IMR-90 (cell line): ENCODE measurements at regions not wholly inside any gene's neighbourhood (a gene's known extent, or its start where the extent isn't known, plus 50 kb on each side); places are given as distances from the start of the nearest gene placed in this dataset.

Source experiments
- ATAC-seq: fragments of 200-7000 bp; cut with Tn5 transposase; 2 replicates; pipeline ENCODE4 v1.9.1; 2020; ENCODE audit warnings: low read depth, mild to moderate bottlenecking, moderate library complexity
- BruUV-seq: library from RNA; stranded (reverse); fragments of 400-500 nt; replicated peaks from 2 replicates; lab custom pipeline; 2021; lab: Mats Ljungman, UMichigan
- CTCF ChIA-PET: fragments of 300-600 bp; formaldehyde crosslinking; extraction: SDS; loops from one replicate; lab custom pipeline; 2021; ENCODE audit warnings: antibody characterized with exemption; lab: Yijun Ruan, JAX
- POLR2A ChIA-PET: fragments of 300-600 bp; sonication (Branson Sonifier 250); formaldehyde crosslinking; loops from one replicate; lab custom pipeline; 2022; ENCODE audit warnings: antibody characterized with exemption; ENCODE audit not compliant: unreplicated experiment; lab: Charles Lee
- DNase-seq: peaks from one replicate; pipeline ENCODE4 v3.0.0; 2013
- H2AFZ ChIP-seq: replicated peaks from 2 replicates; pipeline ENCODE3; 2013; ENCODE audit warnings: low read length, mild to moderate bottlenecking; ENCODE audit not compliant: poor library complexity
- H2AK5ac ChIP-seq: 2 replicates; pipeline ENCODE4 v1.6.1; 2013; ENCODE audit warnings: low read depth, low read length, inconsistent platforms
- H2AK9ac ChIP-seq: replicated peaks from 2 replicates; pipeline ENCODE3; 2013; ENCODE audit warnings: mild to moderate bottlenecking, low read depth, low read length, moderate library complexity; ENCODE audit not compliant: poor library complexity
- H2BK120ac ChIP-seq: 2 replicates; pipeline ENCODE4 v1.6.1; 2013; ENCODE audit warnings: low read depth, low read length, inconsistent platforms
- H2BK15ac ChIP-seq: 3 replicates; pipeline ENCODE4 v1.6.1; 2013; ENCODE audit warnings: low read depth, low read length, inconsistent platforms
- H2BK20ac ChIP-seq: 2 replicates; pipeline ENCODE4 v1.6.1; 2013; ENCODE audit warnings: low read depth, mild to moderate bottlenecking, inconsistent platforms, low read length, moderate library complexity
- H2BK5ac ChIP-seq: 2 replicates; pipeline ENCODE4 v1.6.1; 2013; ENCODE audit warnings: mild to moderate bottlenecking, low read depth, low read length, inconsistent platforms; ENCODE audit not compliant: poor library complexity, severe bottlenecking
- H3K14ac ChIP-seq: replicated peaks from 2 replicates; pipeline ENCODE4 v1.6.1; 2013; ENCODE audit warnings: low read depth, low read length, inconsistent platforms
- H3K18ac ChIP-seq: 2 replicates; pipeline ENCODE4 v1.6.1; 2013; ENCODE audit warnings: low read depth, low read length, control low read depth
- H3K23ac ChIP-seq: 2 replicates; pipeline ENCODE4 v1.6.1; 2013; ENCODE audit warnings: low read depth, low read length, inconsistent platforms
- H3K27ac ChIP-seq: 2 replicates; pipeline ENCODE4 v1.5.1; 2013; ENCODE audit warnings: mild to moderate bottlenecking, control low read depth, low read length; ENCODE audit not compliant: insufficient read depth
- H3K27me3 ChIP-seq: 2 replicates; pipeline ENCODE4 v1.6.1; 2013; ENCODE audit warnings: low read length; ENCODE audit not compliant: control insufficient read depth, insufficient read depth
- H3K36me3 ChIP-seq: 2 replicates; pipeline ENCODE4 v1.6.1; 2013; ENCODE audit warnings: low read length, mixed read lengths; ENCODE audit not compliant: control insufficient read depth, insufficient read depth
- H3K4ac ChIP-seq: 2 replicates; pipeline ENCODE4 v1.6.1; 2013; ENCODE audit warnings: low read depth, low read length, inconsistent platforms
- H3K4me1 ChIP-seq: 2 replicates; pipeline ENCODE4 v1.6.1; 2013; ENCODE audit warnings: low read length, mixed read lengths; ENCODE audit not compliant: control insufficient read depth, insufficient read depth
- H3K4me2 ChIP-seq: 2 replicates; pipeline ENCODE4 v1.6.1; 2013; ENCODE audit warnings: low read depth, mild to moderate bottlenecking, control low read depth, low read length, moderate library complexity
- H3K4me3 ChIP-seq: 2 replicates; pipeline ENCODE4 v1.5.1; 2013; ENCODE audit warnings: low read depth, mild to moderate bottlenecking, control low read depth, low read length, moderate library complexity; ENCODE audit not compliant: insufficient read depth
- H3K56ac ChIP-seq: 2 replicates; pipeline ENCODE4 v1.6.1; 2013; ENCODE audit warnings: low read length, inconsistent platforms; ENCODE audit not compliant: insufficient read depth; ENCODE audit errors: extremely low read depth
- H3K79me1 ChIP-seq, 2 experiments: 2 replicates each; pipeline ENCODE4 v1.6.1; 2013; ENCODE audit warnings: low read length in 2 of 2, inconsistent platforms in 1 of 2, low read depth in 1 of 2
- H3K9ac ChIP-seq: 2 replicates; pipeline ENCODE4 v1.6.1; 2013; ENCODE audit warnings: low read depth, low read length, control low read depth
- H3K9me1 ChIP-seq: 2 replicates; pipeline ENCODE4 v1.6.1; 2013; ENCODE audit warnings: low read length, inconsistent platforms; ENCODE audit not compliant: insufficient read depth
- H3K9me3 ChIP-seq: 2 replicates; pipeline ENCODE4 v1.6.1; 2013; ENCODE audit warnings: low read length; ENCODE audit not compliant: control insufficient read depth, insufficient read depth
- H4K20me1 ChIP-seq: 2 replicates; pipeline ENCODE4 v1.6.1; 2013; ENCODE audit warnings: low read length, inconsistent platforms; ENCODE audit not compliant: insufficient read depth
- H4K5ac ChIP-seq: 2 replicates; pipeline ENCODE4 v1.6.1; 2013; ENCODE audit warnings: mild to moderate bottlenecking, low read depth, low read length, control low read depth
- H4K8ac ChIP-seq, 2 experiments: 2 replicates each; pipeline ENCODE4 v1.6.1; 2013; ENCODE audit warnings: low read depth in 2 of 2, low read length in 2 of 2, control low read depth in 1 of 2, inconsistent platforms in 1 of 2
- H4K91ac ChIP-seq: 2 replicates; pipeline ENCODE4 v1.6.1; 2013; ENCODE audit warnings: low read depth, low read length, inconsistent platforms; ENCODE audit not compliant: insufficient read depth
- CHD1 ChIP-seq: IDR thresholded peaks from 2 replicates; pipeline ENCODE4 v1.6.1; 2012; ENCODE audit warnings: low read depth, low read length, improper control_type of control experiment
- ELK1 ChIP-seq: fragments of 150-350 bp; IDR thresholded peaks from 2 replicates; pipeline ENCODE4 v1.6.1; 2016; ENCODE audit warnings: low read depth, mild to moderate bottlenecking, low read length, moderate library complexity, borderline replicate concordance
- MAFK ChIP-seq: IDR thresholded peaks from 2 replicates; pipeline ENCODE4 v1.6.1; 2012; ENCODE audit warnings: low read depth, low read length, improper control_type of control experiment
- MAZ ChIP-seq: IDR thresholded peaks from 2 replicates; pipeline ENCODE4 v1.6.1; 2012; ENCODE audit warnings: low read depth, mild to moderate bottlenecking, low read length, improper control_type of control experiment, moderate library complexity, borderline replicate concordance
- MXI1 ChIP-seq: IDR thresholded peaks from 2 replicates; pipeline ENCODE4 v1.6.1; 2012; ENCODE audit warnings: low read depth, mild to moderate bottlenecking, low read length, moderate library complexity, borderline replicate concordance
- POLR2A ChIP-seq: IDR thresholded peaks from 2 replicates; pipeline ENCODE4 v1.6.1; 2012; ENCODE audit warnings: mild to moderate bottlenecking, low read depth, low read length
- RCOR1 ChIP-seq: IDR thresholded peaks from 2 replicates; pipeline ENCODE4 v1.6.1; 2012; ENCODE audit warnings: mild to moderate bottlenecking, low read length, improper control_type of control experiment; ENCODE audit not compliant: insufficient replicate concordance
- RFX5 ChIP-seq: IDR thresholded peaks from 2 replicates; pipeline ENCODE4 v1.8.0; 2012; ENCODE audit warnings: low read depth, mild to moderate bottlenecking, low read length, moderate library complexity
- WGBS, 2 experiments: methylation state at CpG; one replicate each; pipeline versions ENCODE4 v1.1.5 to v1.1.7; 2013; ENCODE audit warnings: missing lambda C conversion rate in 2 of 2; ENCODE audit not compliant: insufficient read length in 1 of 2; ENCODE audit errors: extremely low coverage in 2 of 2; 5-methylcytosine and 5-hydroxymethylcytosine counted together
- dilution Hi-C: fragments of 300-500 bp; cut with HindIII; formaldehyde crosslinking; loops from one replicate; pipeline ENCODE4 v1.14.3; 2018; ENCODE audit warnings: low sequenced_read_pairs; ENCODE audit not compliant: unreplicated experiment
- in situ Hi-C: fragments of 300-500 bp; cut with MboI; formaldehyde crosslinking; loops from 3 replicates; pipeline ENCODE4 v1.14.3; 2019; ENCODE audit warnings: low sequenced_read_pairs, inconsistent platforms, mixed read lengths
- intact Hi-C: fragments of 100-400 bp; cut with micrococcal nuclease; formaldehyde crosslinking; loops from 2 replicates; pipeline ENCODE4 v1.10.0; 2022
- TF ChIP-seq, protein P1 (sequence below): conservative IDR thresholded peaks from 2 replicates; pipeline ENCODE4 v1.5.1; 2012; ENCODE audit warnings: mild to moderate bottlenecking, low read depth, low read length, improper control_type of control experiment

- Histone ChIP-seq H3K9me1 (no peaks in the 10 kb centered on the region), H3K18ac (no peak overlapping the region), H3K36me3 (no peaks in the 10 kb centered on the region), H4K91ac (no peak overlapping the region), H3K4me1 (no peaks in the 10 kb centered on the region), H3K14ac (no peak overlapping the region), H3K4ac (no peak overlapping the region), H2BK5ac (no peak overlapping the region), H2BK15ac (no peak overlapping the region), H3K56ac (no peak overlapping the region), H2AK5ac (no peak overlapping the region), H2BK20ac (no peak overlapping the region), H3K23ac (no peak overlapping the region), H3K27ac (no peak overlapping the region), H3K27me3 (no peaks in the 10 kb centered on the region), H2AK9ac (no peak overlapping the region), H4K8ac (no peak overlapping the region), H3K4me2 (no peak overlapping the region), H3K9ac (no peak overlapping the region), H3K79me1 (no peaks in the 10 kb centered on the region), H3K4me3 (no peak overlapping the region), H4K20me1 (no peaks in the 10 kb centered on the region), H2AFZ (no peak overlapping the region), H3K9me3 (no peaks in the 10 kb centered on the region), H4K5ac (no peak overlapping the region), H2BK120ac (no peak overlapping the region)
- no CpG with 5 or more reads among the region's 3 CpGs for WGBS, 2 experiments
- no peak for DNase-seq
- BruUV-seq, result no TSS peak
- POLR2A ChIA-PET, result no interaction called here
- TF ChIP-seq MXI1, result no peak
- TF ChIP-seq POLR2A, result no peak
- no peak for TF ChIP-seq CHD1
- TF ChIP-seq, protein P1, sequence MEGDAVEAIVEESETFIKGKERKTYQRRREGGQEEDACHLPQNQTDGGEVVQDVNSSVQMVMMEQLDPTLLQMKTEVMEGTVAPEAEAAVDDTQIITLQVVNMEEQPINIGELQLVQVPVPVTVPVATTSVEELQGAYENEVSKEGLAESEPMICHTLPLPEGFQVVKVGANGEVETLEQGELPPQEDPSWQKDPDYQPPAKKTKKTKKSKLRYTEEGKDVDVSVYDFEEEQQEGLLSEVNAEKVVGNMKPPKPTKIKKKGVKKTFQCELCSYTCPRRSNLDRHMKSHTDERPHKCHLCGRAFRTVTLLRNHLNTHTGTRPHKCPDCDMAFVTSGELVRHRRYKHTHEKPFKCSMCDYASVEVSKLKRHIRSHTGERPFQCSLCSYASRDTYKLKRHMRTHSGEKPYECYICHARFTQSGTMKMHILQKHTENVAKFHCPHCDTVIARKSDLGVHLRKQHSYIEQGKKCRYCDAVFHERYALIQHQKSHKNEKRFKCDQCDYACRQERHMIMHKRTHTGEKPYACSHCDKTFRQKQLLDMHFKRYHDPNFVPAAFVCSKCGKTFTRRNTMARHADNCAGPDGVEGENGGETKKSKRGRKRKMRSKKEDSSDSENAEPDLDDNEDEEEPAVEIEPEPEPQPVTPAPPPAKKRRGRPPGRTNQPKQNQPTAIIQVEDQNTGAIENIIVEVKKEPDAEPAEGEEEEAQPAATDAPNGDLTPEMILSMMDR, result no peak
- no peak for TF ChIP-seq RFX5
- TF ChIP-seq RCOR1, result no peak
- TF ChIP-seq MAZ, result no peak
- no peak for TF ChIP-seq MAFK
- TF ChIP-seq ELK1, result no peak
- CTCF ChIA-PET, result no interaction called here
- dilution Hi-C loops (no loop called here), intact Hi-C loops (no loop called here), in situ Hi-C loops (no loop called here)
- ATAC-seq, result no peak
Measured at GRCh38 chr13:69319656-69320055, 788.0 kb upstream of the ATXN8OS start.
